ENCODE measurements at regions not wholly inside any gene's neighbourhood (a gene's known extent, or its start where the extent isn't known, plus 50 kb on each side); places are given as distances from the start of the nearest gene placed in this dataset.

DNA sequence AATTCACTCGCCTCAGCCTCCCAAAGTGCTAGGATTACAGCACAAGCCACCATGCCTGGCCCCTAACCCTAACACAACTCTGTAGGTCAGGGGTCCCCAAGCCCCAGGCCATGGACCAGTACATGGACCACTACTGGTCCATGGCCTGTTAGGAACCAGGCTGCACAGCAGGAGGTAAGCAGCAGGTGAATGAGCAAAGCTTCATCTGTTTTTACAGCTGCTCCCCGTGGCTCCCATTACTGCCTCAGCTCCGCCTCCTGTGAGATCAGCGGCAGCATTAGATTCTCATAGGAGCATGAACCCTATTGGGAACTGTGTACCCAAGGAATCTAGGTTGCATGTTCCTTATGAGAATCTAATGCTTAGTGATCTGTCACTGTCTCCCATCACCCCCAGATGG lies 201.7 kb downstream of the NRP2 start:
- in situ Hi-C loops (cut with MboI; ENCODE audit: low sequenced_read_pairs in 4 of 4), result loop anchor here in 2 of 4 donors (10.0 to 25.0 kb wide), 2 partner anchors 97 to 109 kb away; no protein-coding TSS in a partner anchor
- intact Hi-C loops (cut with DNase I; ENCODE audit: low total_unique reads), result loop anchor here (2.0 kb wide), 1 partner anchor 117 kb away; no protein-coding TSS in a partner anchor
- H3K9me3 ChIP-seq, result no peaks in the 10 kb centered on the region
- H3K27ac ChIP-seq, result no peak overlapping the region
- H3K27me3 ChIP-seq, result peaks cover 3 to 5% (median 4%) of the 10 kb centered on the region in 3 donors
- ATAC-seq, result no peak
- H3K36me3 ChIP-seq, result no peaks in the 10 kb centered on the region
- DNase-seq, result no peak
- TF ChIP-seq, protein P1, sequence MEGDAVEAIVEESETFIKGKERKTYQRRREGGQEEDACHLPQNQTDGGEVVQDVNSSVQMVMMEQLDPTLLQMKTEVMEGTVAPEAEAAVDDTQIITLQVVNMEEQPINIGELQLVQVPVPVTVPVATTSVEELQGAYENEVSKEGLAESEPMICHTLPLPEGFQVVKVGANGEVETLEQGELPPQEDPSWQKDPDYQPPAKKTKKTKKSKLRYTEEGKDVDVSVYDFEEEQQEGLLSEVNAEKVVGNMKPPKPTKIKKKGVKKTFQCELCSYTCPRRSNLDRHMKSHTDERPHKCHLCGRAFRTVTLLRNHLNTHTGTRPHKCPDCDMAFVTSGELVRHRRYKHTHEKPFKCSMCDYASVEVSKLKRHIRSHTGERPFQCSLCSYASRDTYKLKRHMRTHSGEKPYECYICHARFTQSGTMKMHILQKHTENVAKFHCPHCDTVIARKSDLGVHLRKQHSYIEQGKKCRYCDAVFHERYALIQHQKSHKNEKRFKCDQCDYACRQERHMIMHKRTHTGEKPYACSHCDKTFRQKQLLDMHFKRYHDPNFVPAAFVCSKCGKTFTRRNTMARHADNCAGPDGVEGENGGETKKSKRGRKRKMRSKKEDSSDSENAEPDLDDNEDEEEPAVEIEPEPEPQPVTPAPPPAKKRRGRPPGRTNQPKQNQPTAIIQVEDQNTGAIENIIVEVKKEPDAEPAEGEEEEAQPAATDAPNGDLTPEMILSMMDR (IDR thresholded peaks at IDR 0.05 in 4 of 5, conservative IDR thresholded peaks at IDR 0.05 in 1 of 5), result no peak
- no peak for TF ChIP-seq POLR2A (IDR thresholded peaks at IDR 0.05)
- no peaks in the 10 kb centered on the region for H3K4me1 ChIP-seq
- H3K4me3 ChIP-seq, result no peak overlapping the region

DNA sequence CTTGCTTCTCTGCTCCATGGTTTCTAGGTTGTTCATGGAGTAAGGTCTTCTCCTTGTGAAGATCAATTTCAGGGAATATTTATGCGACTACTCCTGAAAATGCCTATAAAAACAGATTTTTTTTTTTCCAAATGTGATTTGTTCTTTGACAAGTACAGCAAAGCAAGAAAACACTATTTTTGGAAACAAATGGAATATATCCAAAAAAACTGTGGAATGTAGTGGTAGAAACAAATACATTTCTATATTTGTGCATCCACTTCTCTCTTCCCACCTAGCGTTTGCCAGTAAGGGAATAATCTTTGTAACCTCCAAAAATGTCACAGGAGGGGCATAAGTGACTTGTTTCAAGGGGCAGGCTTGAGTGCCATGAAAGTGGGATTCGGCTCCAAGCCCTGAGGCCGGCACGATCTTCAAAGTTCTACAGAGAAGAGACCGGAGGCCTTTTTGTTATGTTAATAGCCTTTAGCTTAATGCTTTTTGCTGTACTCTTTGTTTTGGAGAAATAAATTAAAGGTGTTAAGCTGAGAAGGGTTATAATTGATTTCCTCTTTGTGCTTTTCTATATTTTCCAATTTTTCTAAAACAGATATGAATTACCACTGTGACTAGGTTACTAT lies 200.6 kb downstream of the NRP2 start:
- H3K27me3 ChIP-seq, result peaks cover 3 to 7% (median 4%) of the 10 kb centered on the region in 3 donors
- no peaks in the 10 kb centered on the region for H3K4me1 ChIP-seq
- no peak for DNase-seq
- H3K27ac ChIP-seq, result no peak overlapping the region
- intact Hi-C loops (cut with DNase I; ENCODE audit: low total_unique reads) (no loop called here), in situ Hi-C loops (cut with MboI; ENCODE audit: low sequenced_read_pairs in 4 of 4) (loop anchor here in 2 of 4 donors (10.0 to 25.0 kb wide), 2 partner anchors 96 to 108 kb away; no protein-coding TSS in a partner anchor)
- no peak for ATAC-seq
- no peaks in the 10 kb centered on the region for H3K9me3 ChIP-seq
- no peak for TF ChIP-seq POLR2A (IDR thresholded peaks at IDR 0.05)
- TF ChIP-seq, protein P1 (IDR thresholded peaks at IDR 0.05 in 4 of 5, conservative IDR thresholded peaks at IDR 0.05 in 1 of 5), result no peak
- H3K4me3 ChIP-seq, result no peak overlapping the region
- H3K36me3 ChIP-seq, result no peaks in the 10 kb centered on the region

DNA sequence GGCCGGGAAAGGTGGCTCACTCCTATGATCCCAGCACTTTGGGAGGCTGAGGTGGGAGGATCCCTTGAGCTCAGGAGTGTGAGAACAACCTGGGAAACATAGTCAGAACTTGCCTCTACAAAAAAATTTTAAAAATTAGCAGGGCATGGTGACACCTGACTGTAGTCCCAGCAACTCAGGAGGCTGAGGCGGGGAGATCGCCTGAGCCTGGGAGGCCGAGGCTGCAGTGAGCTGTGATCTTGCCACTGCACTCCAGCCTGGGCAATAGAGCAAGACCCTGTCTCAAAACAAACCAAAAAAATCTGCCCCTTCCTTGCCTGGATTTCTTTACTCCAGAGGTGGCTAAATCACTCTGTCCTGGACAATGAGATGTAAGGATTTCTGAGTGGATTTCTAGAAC lies 197.7 kb downstream of the NRP2 start:
- intact Hi-C loops (cut with DNase I; ENCODE audit: low total_unique reads), result no loop called here

DNA sequence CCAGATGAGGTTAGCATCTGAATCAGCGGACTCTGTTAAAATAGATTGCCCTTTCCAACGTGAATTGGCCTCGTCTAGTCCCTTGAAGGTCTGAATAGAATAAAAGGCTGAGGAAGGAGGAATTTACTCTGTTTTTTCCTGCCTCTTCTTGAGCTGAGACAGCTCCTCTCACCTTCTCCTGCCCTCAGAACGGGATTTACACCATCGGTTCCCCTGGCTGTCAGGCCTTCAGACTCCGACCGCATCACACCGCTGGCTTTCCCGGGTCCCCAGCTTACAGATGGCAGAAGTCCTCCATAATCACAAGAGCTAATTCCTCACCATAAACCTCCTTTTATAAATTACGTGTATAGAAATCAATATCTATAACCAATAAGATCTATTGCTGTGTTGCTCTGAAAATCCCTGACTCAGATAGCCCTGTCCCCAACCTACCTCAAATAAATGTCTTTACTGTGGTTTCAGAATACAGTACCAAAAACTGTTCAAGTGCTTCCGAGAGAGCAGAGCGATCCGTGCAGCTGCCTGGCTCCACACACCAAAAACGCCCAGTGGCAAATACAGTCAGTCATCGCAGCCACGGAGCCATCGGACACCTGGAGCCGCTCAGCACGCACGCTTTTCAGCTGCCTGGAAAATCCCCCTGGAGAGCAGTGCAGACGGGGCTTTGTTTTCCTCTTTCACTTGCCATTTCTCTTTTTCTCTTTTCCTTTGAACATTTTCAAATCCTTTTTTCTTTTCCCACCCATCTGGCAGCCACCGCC lies 196.9 kb downstream of the NRP2 start:
- H3K36me3 ChIP-seq, result no peaks in the 10 kb centered on the region
- DNase-seq, result no peak
- H3K4me3 ChIP-seq, result no peak overlapping the region
- ATAC-seq, result no peak
- intact Hi-C loops (cut with DNase I; ENCODE audit: low total_unique reads), result no loop called here
- no peak for TF ChIP-seq POLR2A (IDR thresholded peaks at IDR 0.05)
- TF ChIP-seq, protein P1 (IDR thresholded peaks at IDR 0.05 in 4 of 5, conservative IDR thresholded peaks at IDR 0.05 in 1 of 5), result no peak
- no peak overlapping the region for H3K27ac ChIP-seq
- peaks cover 3 to 7% (median 4%) of the 10 kb centered on the region in 3 donors for H3K27me3 ChIP-seq
- H3K4me1 ChIP-seq, result no peaks in the 10 kb centered on the region
- in situ Hi-C loops (cut with MboI; ENCODE audit: low sequenced_read_pairs in 4 of 4), result loop anchor here in 1 of 4 donors (25.0 kb wide), 1 partner anchor 92 kb away; no protein-coding TSS in a partner anchor
- H3K9me3 ChIP-seq, result no peaks in the 10 kb centered on the region

More for the DNA sequence above, 197.7 kb downstream of the NRP2 start:
- H3K4me1 ChIP-seq, result no peaks in the 10 kb centered on the region
- no peak overlapping the region for H3K4me3 ChIP-seq
- ATAC-seq (no peak), DNase-seq (no peak)
- no peaks in the 10 kb centered on the region for H3K9me3 ChIP-seq
- in situ Hi-C loops (cut with MboI; ENCODE audit: low sequenced_read_pairs in 4 of 4), result loop anchor here in 2 of 4 donors (10.0 to 25.0 kb wide), 2 partner anchors 93 to 105 kb away; no protein-coding TSS in a partner anchor
- no peaks in the 10 kb centered on the region for H3K36me3 ChIP-seq
- no peak overlapping the region for H3K27ac ChIP-seq
- H3K27me3 ChIP-seq, result peaks cover 3 to 7% (median 4%) of the 10 kb centered on the region in 3 donors
- no peak for TF ChIP-seq POLR2A (IDR thresholded peaks at IDR 0.05)
- TF ChIP-seq, protein P1 (IDR thresholded peaks at IDR 0.05 in 4 of 5, conservative IDR thresholded peaks at IDR 0.05 in 1 of 5), result no peak

All from gastrocnemius medialis (tissue), 4 donors.